ENCODE measurements at regions not wholly inside any gene's neighbourhood (a gene's known extent, or its start where the extent isn't known, plus 50 kb on each side); places are given as distances from the start of the nearest gene placed in this dataset.

GRCh38 chr11:112801817-112802088 lies 159.5 kb upstream of the NCAM1 start:
- H3K27me3 ChIP-seq (ENCODE audit: control insufficient read depth, insufficient read depth, low read length): no peaks in the 10 kb centered on the region
- no peak overlapping the region for H3K27ac ChIP-seq
- H3K36me3 ChIP-seq (ENCODE audit: control insufficient read depth, insufficient read depth, low read length): no peaks in the 10 kb centered on the region
- H3K79me2 ChIP-seq: no peaks in the 10 kb centered on the region
- no peak overlapping the region for H2AFZ ChIP-seq
- H3K9me3 ChIP-seq (ENCODE audit: control insufficient read depth, low read length): no peaks in the 10 kb centered on the region
- H3K4me2 ChIP-seq (ENCODE audit: low read length): no peak overlapping the region
- H3K4me3 ChIP-seq (ENCODE audit: low read depth, low read length): no peak overlapping the region
- H3K4me1 ChIP-seq: no peaks in the 10 kb centered on the region
- no peak for TF ChIP-seq CTCF (IDR thresholded peaks at IDR 0.05)
- no peak overlapping the region for H3K9ac ChIP-seq

- H3K4me3 ChIP-seq (ENCODE audit: low read depth, low read length): no peak overlapping the region
- H2AFZ ChIP-seq: no peak overlapping the region
- no peaks in the 10 kb centered on the region for H3K4me1 ChIP-seq
- H3K9ac ChIP-seq: no peak overlapping the region
- no peaks in the 10 kb centered on the region for H3K9me3 ChIP-seq (ENCODE audit: control insufficient read depth, low read length)
- no peak overlapping the region for H3K27ac ChIP-seq
- no peaks in the 10 kb centered on the region for H3K36me3 ChIP-seq (ENCODE audit: control insufficient read depth, insufficient read depth, low read length)
- H3K79me2 ChIP-seq: no peaks in the 10 kb centered on the region
- TF ChIP-seq CTCF (IDR thresholded peaks at IDR 0.05): no peak
- no peak overlapping the region for H3K4me2 ChIP-seq (ENCODE audit: low read length)
- no peaks in the 10 kb centered on the region for H3K27me3 ChIP-seq (ENCODE audit: control insufficient read depth, insufficient read depth, low read length)
Observed at GRCh38 chr11:112805658-112806057, 155.6 kb upstream of the NCAM1 start.

GRCh38 chr11:112806256-112806655 lies 155.0 kb upstream of the NCAM1 start:
- Histone ChIP-seq H3K4me3 (ENCODE audit: low read depth, low read length) (no peak overlapping the region), H2AFZ (no peak overlapping the region), H3K27ac (no peak overlapping the region), H3K4me1 (no peaks in the 10 kb centered on the region), H3K4me2 (ENCODE audit: low read length) (no peak overlapping the region), H3K36me3 (ENCODE audit: control insufficient read depth, insufficient read depth, low read length) (no peaks in the 10 kb centered on the region), H3K27me3 (ENCODE audit: control insufficient read depth, insufficient read depth, low read length) (no peaks in the 10 kb centered on the region), H3K9me3 (ENCODE audit: control insufficient read depth, low read length) (no peaks in the 10 kb centered on the region), H3K9ac (no peak overlapping the region), H3K79me2 (no peaks in the 10 kb centered on the region)
- no peak for TF ChIP-seq CTCF (IDR thresholded peaks at IDR 0.05)

- no peak for TF ChIP-seq CTCF (IDR thresholded peaks at IDR 0.05)
- H2AFZ ChIP-seq: no peak overlapping the region
- no peaks in the 10 kb centered on the region for H3K9me3 ChIP-seq (ENCODE audit: control insufficient read depth, low read length)
- H3K36me3 ChIP-seq (ENCODE audit: control insufficient read depth, insufficient read depth, low read length): no peaks in the 10 kb centered on the region
- H3K4me3 ChIP-seq (ENCODE audit: low read depth, low read length): no peak overlapping the region
- no peaks in the 10 kb centered on the region for H3K27me3 ChIP-seq (ENCODE audit: control insufficient read depth, insufficient read depth, low read length)
- H3K79me2 ChIP-seq: no peaks in the 10 kb centered on the region
- H3K4me1 ChIP-seq: no peaks in the 10 kb centered on the region
- no peak overlapping the region for H3K4me2 ChIP-seq (ENCODE audit: low read length)
- H3K27ac ChIP-seq: no peak overlapping the region
- H3K9ac ChIP-seq: no peak overlapping the region
Observed at GRCh38 chr11:112806876-112807275, 154.3 kb upstream of the NCAM1 start.

GRCh38 chr11:112809429-112809828 lies 151.8 kb upstream of the NCAM1 start:
- Histone ChIP-seq H3K27ac (no peak overlapping the region), H3K4me3 (ENCODE audit: low read depth, low read length) (no peak overlapping the region), H3K4me2 (ENCODE audit: low read length) (no peak overlapping the region), H3K4me1 (no peaks in the 10 kb centered on the region), H2AFZ (no peak overlapping the region), H3K9me3 (ENCODE audit: control insufficient read depth, low read length) (no peaks in the 10 kb centered on the region), H3K36me3 (ENCODE audit: control insufficient read depth, insufficient read depth, low read length) (no peaks in the 10 kb centered on the region), H3K79me2 (no peaks in the 10 kb centered on the region), H3K27me3 (ENCODE audit: control insufficient read depth, insufficient read depth, low read length) (no peaks in the 10 kb centered on the region), H3K9ac (no peak overlapping the region)
- no peak for TF ChIP-seq CTCF (IDR thresholded peaks at IDR 0.05)
